ENCODE measurements at regions not wholly inside any gene's neighbourhood (a gene's known extent, or its start where the extent isn't known, plus 50 kb on each side); places are given as distances from the start of the nearest gene placed in this dataset.
A peak's percentile ranks its signal among the peaks of the same experiment; 100 is the strongest.

DNA sequence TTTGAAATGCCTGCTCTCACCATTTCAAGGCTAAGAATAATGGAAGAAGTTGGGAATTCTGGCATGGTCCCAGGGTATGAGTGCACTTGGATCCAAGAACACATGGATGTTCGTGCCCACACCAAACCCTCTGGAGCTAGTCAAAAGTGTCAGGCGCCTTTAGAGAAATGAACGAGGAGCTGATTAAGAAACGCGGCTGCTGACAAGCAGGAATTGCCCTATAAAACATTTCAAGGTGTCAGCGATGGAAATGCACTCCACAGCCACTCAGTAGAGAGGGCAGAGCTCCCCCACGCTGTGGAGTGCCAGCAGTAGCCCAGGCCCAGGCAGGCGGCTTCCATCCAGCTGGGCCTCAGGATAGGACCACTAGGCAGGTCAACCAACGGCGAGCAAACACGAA is 213.7 kb downstream of the TTC32 start (continued):
- no peak for TF ChIP-seq GABPA (IDR thresholded peaks at IDR 0.05; ENCODE audit: low read depth)
- TF ChIP-seq NFYB (IDR thresholded peaks at IDR 0.05; ENCODE audit: insufficient read depth, low read depth, low read length): no peak
- no peak for TF ChIP-seq SRF (IDR thresholded peaks at IDR 0.05; ENCODE audit: low read depth in 2 of 2, low read length in 2 of 2)
- TF ChIP-seq, protein P1, sequence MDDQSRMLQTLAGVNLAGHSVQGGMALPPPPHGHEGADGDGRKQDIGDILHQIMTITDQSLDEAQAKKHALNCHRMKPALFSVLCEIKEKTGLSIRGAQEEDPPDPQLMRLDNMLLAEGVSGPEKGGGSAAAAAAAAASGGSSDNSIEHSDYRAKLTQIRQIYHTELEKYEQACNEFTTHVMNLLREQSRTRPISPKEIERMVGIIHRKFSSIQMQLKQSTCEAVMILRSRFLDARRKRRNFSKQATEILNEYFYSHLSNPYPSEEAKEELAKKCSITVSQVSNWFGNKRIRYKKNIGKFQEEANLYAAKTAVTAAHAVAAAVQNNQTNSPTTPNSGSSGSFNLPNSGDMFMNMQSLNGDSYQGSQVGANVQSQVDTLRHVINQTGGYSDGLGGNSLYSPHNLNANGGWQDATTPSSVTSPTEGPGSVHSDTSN (IDR thresholded peaks at IDR 0.05; ENCODE audit: insufficient replicate concordance, low read depth, low read length): no peak
- no peak for TF ChIP-seq SMAD1 (IDR thresholded peaks at IDR 0.05; ENCODE audit: low read depth, partially characterized antibody)
- no peak for TF ChIP-seq POLR2AphosphoS2 (IDR thresholded peaks at IDR 0.05; ENCODE audit: low read depth, low read length)
- no peak for TF ChIP-seq HDAC2 (IDR thresholded peaks at IDR 0.05)

DNA sequence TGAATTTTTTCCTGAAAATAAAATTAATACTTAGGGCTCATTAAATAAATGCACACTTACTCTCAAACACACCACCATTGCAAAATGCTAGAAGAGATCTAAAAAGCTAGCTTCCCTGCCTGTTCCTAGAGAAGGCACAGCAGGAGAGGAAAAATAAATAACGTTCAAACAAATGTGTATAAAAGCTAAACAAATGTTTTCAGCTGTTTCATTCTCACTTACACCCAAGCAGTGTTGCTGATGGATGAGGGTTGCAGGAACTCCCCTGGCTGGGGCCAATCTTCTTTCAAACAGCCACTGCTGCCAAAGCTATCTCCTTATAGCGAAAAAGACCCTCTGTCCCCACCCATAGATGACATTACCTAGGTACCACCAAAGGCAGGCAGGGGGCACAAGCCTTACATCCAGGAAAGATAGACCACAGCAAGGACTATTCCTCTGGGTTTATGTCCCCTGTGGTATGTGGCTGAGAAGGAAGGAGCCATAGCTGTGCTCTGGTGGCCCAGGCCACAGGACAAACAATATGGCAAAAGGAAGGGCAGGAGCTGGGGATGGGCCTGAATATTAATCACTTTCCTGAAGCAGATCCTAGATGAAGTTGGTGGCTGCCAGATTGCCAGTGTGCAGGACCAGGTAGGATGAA is 214.6 kb downstream of the TTC32 start:
- no peak for ATAC-seq
- Histone ChIP-seq H3K4me3 (no peak overlapping the region), H3K36me3 (ENCODE audit: control insufficient read depth in 2 of 2, insufficient read depth in 2 of 2, low read length in 1 of 2) (no peaks in the 10 kb centered on the region), H3K9ac (ENCODE audit: control insufficient read depth, insufficient read depth, low read length) (no peak overlapping the region), H3K4me1 (ENCODE audit: control insufficient read depth, insufficient read depth, low read length) (no peaks in the 10 kb centered on the region), H4K20me1 (ENCODE audit: control insufficient read depth, insufficient read depth) (no peaks in the 10 kb centered on the region), H3K79me2 (ENCODE audit: control insufficient read depth, insufficient read depth, low read length) (no peaks in the 10 kb centered on the region), H3K27ac (ENCODE audit: control insufficient read depth, insufficient read depth) (no peak overlapping the region), H3K27me3 (replicated peaks in 1 of 2; ENCODE audit: control insufficient read depth in 2 of 2, insufficient read depth in 2 of 2, low read length in 1 of 2) (no peaks in the 10 kb centered on the region; a peak in 1 of 4 replicates), H3K4me2 (ENCODE audit: control insufficient read depth, insufficient read depth) (no peak overlapping the region), H3K9me3 (replicated peaks; ENCODE audit: control insufficient read depth, insufficient read depth, low read length) (no peaks in the 10 kb centered on the region), H2AFZ (ENCODE audit: control insufficient read depth, low read depth, low read length) (no peak overlapping the region)
- DNase-seq (ENCODE audit: low read depth, low spot score): no peak
- intact Hi-C loops (cut with micrococcal nuclease; ENCODE audit: unreplicated experiment) (loop anchor here (5.0 kb wide), 1 partner anchor 175 kb away; no protein-coding TSS in a partner anchor), in situ Hi-C loops (cut with MboI) (no loop called here)
- 0% methylated on average over 2 of the region's 2 CpGs for WGBS (ENCODE audit: insufficient coverage, insufficient replicate concordance, low lambda C conversion rate, missing lambda C conversion rate)
- BruUV-seq (replicated peaks): no TSS peak
- POLR2A ChIA-PET: no interaction called here
- TF ChIP-seq, protein P2, sequence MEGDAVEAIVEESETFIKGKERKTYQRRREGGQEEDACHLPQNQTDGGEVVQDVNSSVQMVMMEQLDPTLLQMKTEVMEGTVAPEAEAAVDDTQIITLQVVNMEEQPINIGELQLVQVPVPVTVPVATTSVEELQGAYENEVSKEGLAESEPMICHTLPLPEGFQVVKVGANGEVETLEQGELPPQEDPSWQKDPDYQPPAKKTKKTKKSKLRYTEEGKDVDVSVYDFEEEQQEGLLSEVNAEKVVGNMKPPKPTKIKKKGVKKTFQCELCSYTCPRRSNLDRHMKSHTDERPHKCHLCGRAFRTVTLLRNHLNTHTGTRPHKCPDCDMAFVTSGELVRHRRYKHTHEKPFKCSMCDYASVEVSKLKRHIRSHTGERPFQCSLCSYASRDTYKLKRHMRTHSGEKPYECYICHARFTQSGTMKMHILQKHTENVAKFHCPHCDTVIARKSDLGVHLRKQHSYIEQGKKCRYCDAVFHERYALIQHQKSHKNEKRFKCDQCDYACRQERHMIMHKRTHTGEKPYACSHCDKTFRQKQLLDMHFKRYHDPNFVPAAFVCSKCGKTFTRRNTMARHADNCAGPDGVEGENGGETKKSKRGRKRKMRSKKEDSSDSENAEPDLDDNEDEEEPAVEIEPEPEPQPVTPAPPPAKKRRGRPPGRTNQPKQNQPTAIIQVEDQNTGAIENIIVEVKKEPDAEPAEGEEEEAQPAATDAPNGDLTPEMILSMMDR (IDR thresholded peaks at IDR 0.05 in 2 of 3, conservative IDR thresholded peaks at IDR 0.05 in 1 of 3; ENCODE audit: control insufficient read depth in 2 of 3, extremely low read depth in 1 of 3, insufficient read depth in 1 of 3, low read depth in 3 of 3, low read length in 3 of 3): peak in 1 of 3 experiments; percentile 28; a peak in 1 of 6 replicates
- no peak for TF ChIP-seq ZZZ3 (IDR thresholded peaks at IDR 0.05; ENCODE audit: control insufficient read depth, insufficient read length, low read depth)
- CTCF ChIA-PET: interaction anchor here (1.4 to 1.5 kb wide), 2 partner anchors 10 to 177 kb away, joined by 4 to 5 read pairs; no protein-coding TSS in a partner anchor
- SMC1A ChIA-PET (ENCODE audit: uncharacterized antibody, unreplicated experiment): no interaction called here
- RAD21 ChIA-PET (ENCODE audit: unreplicated experiment): no interaction called here
- no peak for FAIRE-seq

All from GM12878 (cell line).